Neural progenitor cell (in vitro differentiated cells): ENCODE measurements at regions not wholly inside any gene's neighbourhood (a gene's known extent, or its start where the extent isn't known, plus 50 kb on each side); places are given as distances from the start of the nearest gene placed in this dataset.

Experiments
- DNase-seq: peaks from one replicate; pipeline ENCODE4 v3.0.0-alpha.2; 2016; ENCODE audit warnings: low spot score
- H2AFZ ChIP-seq: fragments of 200-600 bp; sonication (generic); replicated peaks from 2 replicates; pipeline ENCODE4 v1.6.1; 2016; ENCODE audit warnings: antibody characterized with exemption
- H3F3A ChIP-seq: fragments of 200-600 bp; sonication (generic); 2 replicates; pipeline ENCODE4 v1.6.1; 2016; ENCODE audit warnings: antibody characterized with exemption, low read depth
- H3K27ac ChIP-seq: fragments of 200-600 bp; sonication (generic); 2 replicates; pipeline ENCODE4 v1.5.1; 2016; ENCODE audit warnings: mild to moderate bottlenecking
- H3K27me3 ChIP-seq: fragments of 200-600 bp; sonication (generic); 2 replicates; pipeline ENCODE4 v1.6.1; 2016; ENCODE audit warnings: mild to moderate bottlenecking, moderate library complexity
- H3K36me3 ChIP-seq: fragments of 200-600 bp; sonication (generic); 2 replicates; pipeline ENCODE4 v1.5.1; 2016
- H3K4me1 ChIP-seq: fragments of 200-600 bp; sonication (generic); 2 replicates; pipeline ENCODE4 v1.6.1; 2016; ENCODE audit warnings: mixed run types
- H3K4me2 ChIP-seq: fragments of 200-600 bp; sonication (generic); 2 replicates; pipeline ENCODE4 v1.6.1; 2016
- H3K4me3 ChIP-seq: fragments of 200-600 bp; sonication (generic); 2 replicates; pipeline ENCODE4 v1.5.1; 2016
- H3K79me2 ChIP-seq: fragments of 200-600 bp; sonication (generic); 2 replicates; pipeline ENCODE4 v1.6.1; 2016; ENCODE audit warnings: low read depth
- H3K9ac ChIP-seq: fragments of 200-600 bp; sonication (generic); 2 replicates; pipeline ENCODE4 v1.6.1; 2016
- H3K9me3 ChIP-seq: fragments of 200-600 bp; sonication (generic); 2 replicates; pipeline ENCODE4 v1.5.1; 2016; ENCODE audit warnings: low read depth
- H4K20me1 ChIP-seq: fragments of 200-600 bp; sonication (generic); 2 replicates; pipeline ENCODE4 v1.6.1; 2016; ENCODE audit warnings: low read depth
- H3K27ac Mint-ChIP-seq: 3 replicates; pipeline ENCODE4 v1.8.0; 2021; ENCODE audit warnings: mixed read lengths
- H3K27me3 Mint-ChIP-seq: 2 replicates; pipeline ENCODE4 v1.8.0; 2022; ENCODE audit warnings: low read depth, mild to moderate bottlenecking, inconsistent platforms, moderate library complexity, mixed read lengths; ENCODE audit not compliant: insufficient read depth
- H3K36me3 Mint-ChIP-seq: 3 replicates; pipeline ENCODE4 v1.8.0; 2021; ENCODE audit warnings: mixed read lengths
- H3K4me1 Mint-ChIP-seq: 3 replicates; pipeline ENCODE4 v1.8.0; 2021; ENCODE audit warnings: mixed read lengths
- H3K4me3 Mint-ChIP-seq: 3 replicates; pipeline ENCODE4 v1.8.0; 2021; ENCODE audit warnings: mild to moderate bottlenecking, moderate library complexity, mixed read lengths
- H3K9me3 Mint-ChIP-seq: 3 replicates; pipeline ENCODE4 v1.8.0; 2020; ENCODE audit warnings: mixed read lengths
- EZH2 ChIP-seq: fragments of 200-600 bp; sonication (generic); IDR thresholded peaks from 2 replicates; pipeline ENCODE4 v1.6.1; 2017; ENCODE audit warnings: antibody characterized with exemption, mild to moderate bottlenecking, moderate library complexity
- EZH2phosphoT487 ChIP-seq: fragments of 200-600 bp; sonication (generic); IDR thresholded peaks from 2 replicates; pipeline ENCODE4 v1.6.1; 2017; ENCODE audit warnings: antibody characterized with exemption
- TF ChIP-seq, protein P1 (sequence below): fragments of 200-600 bp; sonication (generic); IDR thresholded peaks from 2 replicates; pipeline ENCODE4 v1.5.1; 2017; ENCODE audit warnings: antibody characterized with exemption, mild to moderate bottlenecking

DNA sequence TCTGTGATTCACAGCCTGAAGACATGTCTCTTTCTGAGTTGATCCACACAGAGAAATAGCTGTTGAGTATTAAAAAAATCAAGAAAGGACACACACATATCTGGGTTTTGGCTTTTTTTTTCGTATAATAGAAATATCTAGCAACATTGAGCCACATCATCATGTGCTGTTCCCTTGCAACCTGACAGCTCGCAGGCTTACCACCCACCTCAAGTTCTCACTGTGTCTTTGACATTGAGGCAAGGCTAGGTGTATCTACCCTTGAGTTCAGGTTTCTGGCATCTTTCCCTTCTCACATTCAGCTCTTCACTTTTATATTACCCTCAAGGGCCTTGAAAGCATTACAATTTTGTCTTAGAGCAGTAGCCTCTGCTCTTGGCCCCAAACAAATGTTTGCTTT, 490.3 kb upstream of the KIRREL3 start:
- Mint-ChIP-seq H3K27ac (no peak overlapping the region), H3K27me3 (peaks cover 2% of the 10 kb centered on the region), H3K9me3 (peaks cover 33% of the 10 kb centered on the region), H3K4me1 (peaks cover 8% of the 10 kb centered on the region), H3K4me3 (no peak overlapping the region), H3K36me3 (peaks cover 7% of the 10 kb centered on the region)
- peaks cover 14% of the 10 kb centered on the region for H3F3A ChIP-seq
- H4K20me1 ChIP-seq, result no peaks in the 10 kb centered on the region
- H3K4me2 ChIP-seq, result no peak overlapping the region
- no peak for TF ChIP-seq EZH2phosphoT487
- TF ChIP-seq EZH2, result no peak
- TF ChIP-seq, protein P1, sequence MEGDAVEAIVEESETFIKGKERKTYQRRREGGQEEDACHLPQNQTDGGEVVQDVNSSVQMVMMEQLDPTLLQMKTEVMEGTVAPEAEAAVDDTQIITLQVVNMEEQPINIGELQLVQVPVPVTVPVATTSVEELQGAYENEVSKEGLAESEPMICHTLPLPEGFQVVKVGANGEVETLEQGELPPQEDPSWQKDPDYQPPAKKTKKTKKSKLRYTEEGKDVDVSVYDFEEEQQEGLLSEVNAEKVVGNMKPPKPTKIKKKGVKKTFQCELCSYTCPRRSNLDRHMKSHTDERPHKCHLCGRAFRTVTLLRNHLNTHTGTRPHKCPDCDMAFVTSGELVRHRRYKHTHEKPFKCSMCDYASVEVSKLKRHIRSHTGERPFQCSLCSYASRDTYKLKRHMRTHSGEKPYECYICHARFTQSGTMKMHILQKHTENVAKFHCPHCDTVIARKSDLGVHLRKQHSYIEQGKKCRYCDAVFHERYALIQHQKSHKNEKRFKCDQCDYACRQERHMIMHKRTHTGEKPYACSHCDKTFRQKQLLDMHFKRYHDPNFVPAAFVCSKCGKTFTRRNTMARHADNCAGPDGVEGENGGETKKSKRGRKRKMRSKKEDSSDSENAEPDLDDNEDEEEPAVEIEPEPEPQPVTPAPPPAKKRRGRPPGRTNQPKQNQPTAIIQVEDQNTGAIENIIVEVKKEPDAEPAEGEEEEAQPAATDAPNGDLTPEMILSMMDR, result no peak
- H3K9me3 ChIP-seq, result no peaks in the 10 kb centered on the region
- no peaks in the 10 kb centered on the region for H3K36me3 ChIP-seq
- no peaks in the 10 kb centered on the region for H3K27me3 ChIP-seq
- H2AFZ ChIP-seq, result no peak overlapping the region
- H3K4me3 ChIP-seq, result no peak overlapping the region
- H3K9ac ChIP-seq, result no peak overlapping the region
- DNase-seq, result no peak
- H3K79me2 ChIP-seq, result no peaks in the 10 kb centered on the region
- H3K4me1 ChIP-seq, result no peaks in the 10 kb centered on the region
- no peak overlapping the region for H3K27ac ChIP-seq

DNA sequence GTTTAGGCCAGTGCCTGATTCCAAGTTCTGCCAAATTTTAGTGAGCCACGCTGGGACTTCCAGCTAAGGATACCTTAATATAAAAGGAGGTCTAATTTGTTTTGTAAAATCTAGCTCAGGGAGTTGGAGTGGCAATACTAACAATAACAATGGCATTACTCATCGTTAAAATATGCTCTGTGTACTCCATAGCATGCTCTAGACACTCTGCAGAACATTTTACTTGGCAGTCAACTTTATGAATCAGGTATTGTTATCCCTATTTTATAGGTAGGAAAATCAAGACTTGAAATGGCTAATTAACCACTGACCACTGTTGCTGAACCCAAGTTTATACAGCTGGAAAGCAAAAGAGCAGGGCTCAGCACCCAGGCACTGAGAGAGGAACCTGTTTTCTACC, 485.0 kb upstream of the KIRREL3 start:
- Mint-ChIP-seq H3K36me3 (peaks cover 2% of the 10 kb centered on the region), H3K4me1 (peaks cover 12% of the 10 kb centered on the region), H3K27me3 (no peaks in the 10 kb centered on the region), H3K27ac (no peak overlapping the region), H3K9me3 (peaks cover 10% of the 10 kb centered on the region), H3K4me3 (no peak overlapping the region)
- H3K27me3 ChIP-seq, result no peaks in the 10 kb centered on the region
- H3K36me3 ChIP-seq, result no peaks in the 10 kb centered on the region
- no peak overlapping the region for H3K9ac ChIP-seq
- DNase-seq, result no peak
- H3K4me3 ChIP-seq, result no peak overlapping the region
- H3K4me2 ChIP-seq, result no peak overlapping the region
- no peaks in the 10 kb centered on the region for H3K4me1 ChIP-seq
- H3K9me3 ChIP-seq, result no peaks in the 10 kb centered on the region
- TF ChIP-seq, protein P1, result no peak
- TF ChIP-seq EZH2 (no peak), EZH2phosphoT487 (no peak)
- H4K20me1 ChIP-seq, result no peaks in the 10 kb centered on the region
- no peak overlapping the region for H3K27ac ChIP-seq
- H3K79me2 ChIP-seq, result no peaks in the 10 kb centered on the region
- peaks cover 14% of the 10 kb centered on the region for H3F3A ChIP-seq
- H2AFZ ChIP-seq, result no peak overlapping the region

GRCh38 chr11:127481391-127481790, 480.8 kb upstream of the KIRREL3 start:
- no peak for DNase-seq
- no peaks in the 10 kb centered on the region for H3K36me3 ChIP-seq
- no peaks in the 10 kb centered on the region for H3K79me2 ChIP-seq
- H3K36me3 Mint-ChIP-seq, result no peaks in the 10 kb centered on the region
- no peak overlapping the region for H2AFZ ChIP-seq
- no peaks in the 10 kb centered on the region for H3K4me1 ChIP-seq
- no peak overlapping the region for H3K27ac ChIP-seq
- no peak overlapping the region for H3K9ac ChIP-seq
- peaks cover 2% of the 10 kb centered on the region for H3K27me3 Mint-ChIP-seq
- no peak overlapping the region for H3K4me3 Mint-ChIP-seq
- no peak overlapping the region for H3K4me2 ChIP-seq
- H3F3A ChIP-seq, result no peaks in the 10 kb centered on the region
- no peak overlapping the region for H3K27ac Mint-ChIP-seq
- TF ChIP-seq, protein P1, result no peak
- TF ChIP-seq EZH2phosphoT487, result no peak
- H3K27me3 ChIP-seq, result no peaks in the 10 kb centered on the region
- no peak overlapping the region for H3K4me3 ChIP-seq
- no peaks in the 10 kb centered on the region for H4K20me1 ChIP-seq
- no peaks in the 10 kb centered on the region for H3K9me3 ChIP-seq
- no peaks in the 10 kb centered on the region for H3K9me3 Mint-ChIP-seq
- H3K4me1 Mint-ChIP-seq, result peaks cover 14% of the 10 kb centered on the region
